T-helper 1 cell treated with Interleukin-12 subunit alpha and Interleukin-12 subunit beta and Interleukin-4 antibody, amounts not matched to agents 30 μg/mL and 1 μg/mL, for 36 hours (primary cell): ENCODE measurements at regions not wholly inside any gene's neighbourhood (a gene's known extent, or its start where the extent isn't known, plus 50 kb on each side); places are given as distances from the start of the nearest gene placed in this dataset.

ENCODE experiments used
- H3K27ac Mint-ChIP-seq: one replicate; pipeline ENCODE4 v1.8.0; 2021; ENCODE audit warnings: mild to moderate bottlenecking, mixed read lengths
- H3K27me3 Mint-ChIP-seq: one replicate; pipeline ENCODE4 v1.8.0; 2021; ENCODE audit warnings: low read depth, mixed read lengths
- H3K36me3 Mint-ChIP-seq: one replicate; pipeline ENCODE4 v1.8.0; 2021; ENCODE audit warnings: low read depth, mixed read lengths
- H3K4me1 Mint-ChIP-seq: one replicate; pipeline ENCODE4 v1.8.0; 2021; ENCODE audit warnings: low read depth, mixed read lengths
- H3K4me3 Mint-ChIP-seq: one replicate; pipeline ENCODE4 v1.8.0; 2021; ENCODE audit warnings: mild to moderate bottlenecking, moderate library complexity, mixed read lengths
- H3K9me3 Mint-ChIP-seq: one replicate; pipeline ENCODE4 v1.8.0; 2021; ENCODE audit warnings: mixed read lengths

- no peak overlapping the region for H3K27ac Mint-ChIP-seq
These were observed 148.0 kb upstream of the FN1 start for GRCh38 chr2:215583881-215584280.

DNA sequence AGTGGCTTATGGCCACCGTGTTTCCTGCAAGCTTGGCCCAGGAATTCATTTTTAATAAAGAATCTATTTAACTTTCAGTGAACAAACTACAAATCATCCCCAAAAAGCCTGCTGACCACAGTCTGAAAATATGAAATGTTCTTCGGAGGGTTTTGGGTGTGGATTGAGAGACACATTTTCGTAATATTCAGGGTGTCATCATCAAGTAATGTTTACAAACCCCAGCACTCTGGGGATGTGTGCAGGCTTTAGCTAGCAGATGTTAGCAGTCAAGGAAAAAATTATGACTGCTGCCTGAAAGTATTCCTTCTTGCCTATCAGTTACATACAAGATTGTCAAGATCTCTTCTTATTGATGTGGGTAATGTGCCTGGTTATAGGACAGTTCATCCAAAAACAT lies 143.9 kb upstream of the FN1 start:
- Mint-ChIP-seq H3K27me3 (no peaks in the 10 kb centered on the region), H3K36me3 (no peaks in the 10 kb centered on the region), H3K4me3 (no peak overlapping the region), H3K9me3 (no peaks in the 10 kb centered on the region), H3K4me1 (no peaks in the 10 kb centered on the region), H3K27ac (no peak overlapping the region)

More at GRCh38 chr2:215583881-215584280, 148.0 kb upstream of the FN1 start:
- Mint-ChIP-seq H3K4me3 (no peak overlapping the region), H3K27me3 (no peaks in the 10 kb centered on the region), H3K36me3 (no peaks in the 10 kb centered on the region), H3K9me3 (no peaks in the 10 kb centered on the region), H3K4me1 (no peaks in the 10 kb centered on the region)

DNA sequence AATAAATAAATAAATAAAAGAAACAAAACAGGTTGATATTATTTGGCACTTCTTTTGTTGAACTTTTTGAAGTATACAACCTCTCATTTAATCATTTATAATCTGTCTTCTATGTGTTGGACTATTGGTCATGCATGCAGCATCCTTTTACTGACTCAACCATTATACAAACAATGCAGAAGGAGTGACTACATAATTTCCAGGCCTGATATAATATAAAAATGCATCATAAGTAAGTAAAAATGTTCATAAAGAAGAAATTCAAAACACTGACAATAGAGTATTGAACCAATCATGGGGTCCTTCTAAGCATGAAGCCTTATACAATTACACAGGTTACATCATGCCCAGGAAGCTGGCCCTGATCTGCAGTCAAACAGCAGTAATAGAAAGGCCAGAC lies 141.5 kb upstream of the FN1 start:
- Mint-ChIP-seq H3K27ac (no peak overlapping the region), H3K4me3 (no peak overlapping the region), H3K4me1 (no peaks in the 10 kb centered on the region), H3K36me3 (no peaks in the 10 kb centered on the region), H3K9me3 (no peaks in the 10 kb centered on the region), H3K27me3 (no peaks in the 10 kb centered on the region)

DNA sequence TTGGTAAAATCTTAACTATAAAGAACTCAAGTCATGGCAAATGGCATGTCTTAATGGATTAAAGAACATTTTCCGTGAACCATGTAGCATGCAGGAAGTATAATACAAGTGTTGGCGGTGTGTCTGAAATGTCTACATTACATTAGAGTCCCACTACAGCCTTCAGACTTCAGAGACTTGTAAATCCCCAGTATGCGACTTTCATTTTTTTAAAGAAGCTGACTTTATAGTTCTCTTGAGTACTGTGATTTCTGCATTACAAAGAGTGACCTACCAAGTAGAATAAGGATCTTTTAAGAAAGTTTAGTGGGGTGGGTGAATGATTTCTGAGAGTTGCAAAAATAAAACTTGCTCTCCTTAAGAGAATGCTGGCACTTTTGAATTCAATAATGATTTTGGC lies 140.7 kb upstream of the FN1 start:
- Mint-ChIP-seq H3K9me3 (no peaks in the 10 kb centered on the region), H3K4me1 (no peaks in the 10 kb centered on the region), H3K27me3 (peaks cover 3% of the 10 kb centered on the region), H3K27ac (no peak overlapping the region), H3K4me3 (no peak overlapping the region), H3K36me3 (no peaks in the 10 kb centered on the region)

- H3K36me3 Mint-ChIP-seq: no peaks in the 10 kb centered on the region
- no peaks in the 10 kb centered on the region for H3K9me3 Mint-ChIP-seq
- no peak overlapping the region for H3K4me3 Mint-ChIP-seq
- H3K4me1 Mint-ChIP-seq: no peaks in the 10 kb centered on the region
- peaks cover 3% of the 10 kb centered on the region for H3K27me3 Mint-ChIP-seq
- H3K27ac Mint-ChIP-seq: no peak overlapping the region
These were observed 137.6 kb upstream of the FN1 start for GRCh38 chr2:215573496-215573895.

- H3K36me3 Mint-ChIP-seq: no peaks in the 10 kb centered on the region
- no peaks in the 10 kb centered on the region for H3K9me3 Mint-ChIP-seq
- peaks cover 3% of the 10 kb centered on the region for H3K27me3 Mint-ChIP-seq
- H3K27ac Mint-ChIP-seq: no peak overlapping the region
- no peaks in the 10 kb centered on the region for H3K4me1 Mint-ChIP-seq
- no peak overlapping the region for H3K4me3 Mint-ChIP-seq
These were observed 136.5 kb upstream of the FN1 start for GRCh38 chr2:215572341-215572848.

- Mint-ChIP-seq H3K4me1 (no peaks in the 10 kb centered on the region), H3K27me3 (peaks cover 3% of the 10 kb centered on the region), H3K27ac (no peak overlapping the region), H3K4me3 (no peak overlapping the region), H3K36me3 (no peaks in the 10 kb centered on the region), H3K9me3 (no peaks in the 10 kb centered on the region)
These were observed 135.8 kb upstream of the FN1 start for GRCh38 chr2:215571689-215572088.

DNA sequence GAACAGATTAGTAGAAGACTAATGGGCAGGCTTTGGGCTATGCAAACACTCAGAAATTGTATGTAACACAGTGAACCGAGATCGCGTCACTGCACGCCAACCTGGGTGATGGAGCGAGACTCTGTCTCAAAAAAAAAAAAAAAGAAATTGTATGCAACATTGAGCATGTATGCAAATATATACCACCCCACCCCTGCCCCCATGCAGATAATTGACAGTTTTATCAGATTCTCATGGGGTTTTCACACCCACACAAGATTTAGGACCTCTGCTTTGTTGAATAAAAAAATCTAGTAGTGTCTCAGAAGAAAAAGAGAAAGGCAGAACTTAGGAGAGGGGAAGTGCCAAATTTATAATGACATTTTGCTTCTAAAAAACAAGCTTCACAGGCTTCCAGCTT lies 131.6 kb upstream of the FN1 start:
- H3K9me3 Mint-ChIP-seq: no peaks in the 10 kb centered on the region
- no peak overlapping the region for H3K4me3 Mint-ChIP-seq
- no peak overlapping the region for H3K27ac Mint-ChIP-seq

DNA sequence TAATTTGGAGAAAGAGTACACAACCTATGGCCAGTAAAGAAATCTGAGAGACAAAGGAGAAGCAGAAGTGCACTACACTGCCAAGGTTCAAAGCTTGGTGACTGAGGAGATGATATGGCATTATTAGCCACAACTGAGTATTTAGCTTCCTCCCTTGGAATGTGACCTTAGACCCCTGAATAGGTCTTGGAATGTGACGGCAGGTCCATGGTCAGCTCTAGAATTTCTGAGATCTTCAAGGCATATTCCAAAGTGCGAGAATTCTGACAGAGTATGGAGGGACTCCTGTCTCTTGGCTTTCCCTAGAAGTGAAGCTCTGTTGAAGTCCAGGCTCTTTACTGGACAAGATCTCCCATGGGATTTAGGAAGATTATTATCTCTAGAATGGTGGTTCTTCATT lies 130.0 kb upstream of the FN1 start:
- no peak overlapping the region for H3K4me3 Mint-ChIP-seq
- H3K36me3 Mint-ChIP-seq: no peaks in the 10 kb centered on the region
- no peaks in the 10 kb centered on the region for H3K9me3 Mint-ChIP-seq
- no peak overlapping the region for H3K27ac Mint-ChIP-seq
- no peaks in the 10 kb centered on the region for H3K4me1 Mint-ChIP-seq
- H3K27me3 Mint-ChIP-seq: peaks cover 5% of the 10 kb centered on the region

More for the DNA sequence above, 131.6 kb upstream of the FN1 start:
- Mint-ChIP-seq H3K4me1 (no peaks in the 10 kb centered on the region), H3K27me3 (peaks cover 6% of the 10 kb centered on the region), H3K36me3 (no peaks in the 10 kb centered on the region)

DNA sequence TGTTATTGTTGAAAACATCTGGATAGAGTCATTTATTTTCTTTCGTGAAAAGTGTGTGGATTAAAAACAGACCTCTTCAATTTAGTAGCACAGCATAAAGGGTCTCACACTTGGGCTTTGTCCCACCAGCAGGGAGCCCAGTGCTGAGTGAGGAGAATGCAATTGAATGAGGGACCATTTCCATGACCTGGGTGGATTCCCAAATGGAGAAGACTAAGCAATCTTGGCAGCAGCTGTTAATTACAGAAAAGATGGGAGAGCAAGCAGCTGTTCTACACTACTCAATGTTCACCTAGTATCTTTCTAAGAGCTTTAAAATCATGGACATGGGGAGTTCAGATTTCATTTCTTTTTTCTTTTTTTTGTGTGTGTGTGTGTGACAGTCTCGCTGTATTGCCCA lies 121.8 kb upstream of the FN1 start:
- no peak overlapping the region for H3K4me3 Mint-ChIP-seq
- peaks cover 4% of the 10 kb centered on the region for H3K27me3 Mint-ChIP-seq
- H3K4me1 Mint-ChIP-seq: no peaks in the 10 kb centered on the region
- H3K27ac Mint-ChIP-seq: no peak overlapping the region
- H3K36me3 Mint-ChIP-seq: no peaks in the 10 kb centered on the region
- no peaks in the 10 kb centered on the region for H3K9me3 Mint-ChIP-seq

- no peaks in the 10 kb centered on the region for H3K36me3 Mint-ChIP-seq
- H3K27ac Mint-ChIP-seq: no peak overlapping the region
- no peak overlapping the region for H3K4me3 Mint-ChIP-seq
- no peaks in the 10 kb centered on the region for H3K9me3 Mint-ChIP-seq
- H3K4me1 Mint-ChIP-seq: no peaks in the 10 kb centered on the region
- H3K27me3 Mint-ChIP-seq: no peaks in the 10 kb centered on the region
These were observed 121.1 kb upstream of the FN1 start for GRCh38 chr2:215556979-215557378.

GRCh38 chr2:215554689-215555498 lies 119.0 kb upstream of the FN1 start:
- Mint-ChIP-seq H3K27ac (no peak overlapping the region), H3K4me1 (no peaks in the 10 kb centered on the region), H3K27me3 (no peaks in the 10 kb centered on the region), H3K9me3 (no peaks in the 10 kb centered on the region), H3K36me3 (no peaks in the 10 kb centered on the region), H3K4me3 (no peak overlapping the region)

GRCh38 chr2:215553946-215554345 lies 118.1 kb upstream of the FN1 start:
- no peak overlapping the region for H3K27ac Mint-ChIP-seq
- no peaks in the 10 kb centered on the region for H3K36me3 Mint-ChIP-seq
- no peak overlapping the region for H3K4me3 Mint-ChIP-seq
- H3K4me1 Mint-ChIP-seq: no peaks in the 10 kb centered on the region
- H3K27me3 Mint-ChIP-seq: no peaks in the 10 kb centered on the region
- H3K9me3 Mint-ChIP-seq: no peaks in the 10 kb centered on the region

DNA sequence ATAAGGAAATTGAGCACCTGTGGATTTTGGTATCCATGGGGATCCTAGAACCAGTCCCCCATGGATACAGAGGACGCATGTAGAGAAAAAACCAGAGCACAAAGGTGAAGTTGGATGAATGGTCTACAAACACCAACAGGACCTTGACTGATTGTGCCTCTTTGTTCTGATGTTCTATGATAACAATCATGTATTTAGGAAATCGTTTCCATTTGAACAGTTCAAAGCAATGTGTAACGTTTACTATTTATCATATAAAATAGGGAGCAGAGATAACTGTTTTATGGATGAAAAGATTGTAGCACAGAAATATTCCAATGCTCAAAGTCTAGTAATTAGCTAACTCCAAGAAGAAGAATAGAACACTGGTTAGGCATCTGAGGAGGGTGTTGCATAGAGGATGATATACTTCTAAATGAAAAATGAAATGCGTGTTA lies 116.3 kb upstream of the FN1 start:
- H3K27ac Mint-ChIP-seq: no peak overlapping the region
- no peaks in the 10 kb centered on the region for H3K9me3 Mint-ChIP-seq
- no peaks in the 10 kb centered on the region for H3K27me3 Mint-ChIP-seq
- H3K4me1 Mint-ChIP-seq: no peaks in the 10 kb centered on the region
- no peaks in the 10 kb centered on the region for H3K36me3 Mint-ChIP-seq
- H3K4me3 Mint-ChIP-seq: no peak overlapping the region

DNA sequence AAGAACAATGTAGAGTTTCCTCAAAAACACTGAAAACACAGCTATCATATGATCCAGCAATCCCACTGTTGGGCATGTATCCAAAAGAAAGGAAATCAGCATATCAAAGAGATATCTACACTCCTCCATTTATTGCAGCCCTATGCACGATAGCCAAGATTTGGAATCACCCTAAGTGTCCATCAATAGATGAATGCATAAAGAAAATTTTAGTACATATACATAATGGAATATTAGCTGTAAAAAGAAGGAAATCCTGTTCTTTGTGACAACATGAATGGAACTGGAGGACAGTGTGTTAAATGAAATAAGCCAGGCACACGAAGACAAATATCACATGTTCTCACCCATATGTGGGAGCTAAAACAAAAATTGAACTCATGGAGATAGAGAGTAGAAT lies 114.5 kb upstream of the FN1 start:
- Mint-ChIP-seq H3K4me3 (no peak overlapping the region), H3K27ac (no peak overlapping the region), H3K4me1 (no peaks in the 10 kb centered on the region), H3K27me3 (no peaks in the 10 kb centered on the region), H3K9me3 (no peaks in the 10 kb centered on the region), H3K36me3 (no peaks in the 10 kb centered on the region)
